ENCODE measurements at regions not wholly inside any gene's neighbourhood (a gene's known extent, or its start where the extent isn't known, plus 50 kb on each side); places are given as distances from the start of the nearest gene placed in this dataset.
A peak's percentile ranks its signal among the peaks of the same experiment; 100 is the strongest.

- CTCF ChIA-PET = no interaction called here
- intact Hi-C loops (cut with micrococcal nuclease) = no loop called here
- Histone ChIP-seq H3K79me2 (ENCODE audit: control insufficient read depth, insufficient read depth, low read length) (no peaks in the 10 kb centered on the region), H3K9me1 (replicated peaks; ENCODE audit: control insufficient read depth, extremely low read depth, insufficient read depth, low read length) (no peaks in the 10 kb centered on the region), H2AFZ (ENCODE audit: low read depth, low read length) (no peak overlapping the region), H3K36me3 (ENCODE audit: control insufficient read depth in 2 of 2, extremely low read depth in 1 of 2, insufficient read depth in 2 of 2, low read length in 2 of 2) (no peaks in the 10 kb centered on the region), H3K4me2 (ENCODE audit: insufficient read depth, low read length) (no peak overlapping the region), H3K27me3 (ENCODE audit: control insufficient read depth in 2 of 2, insufficient read depth in 2 of 2, low read length in 2 of 2) (no peaks in the 10 kb centered on the region), H3K4me1 (ENCODE audit: control insufficient read depth, extremely low read depth, insufficient read depth, low read length) (peaks cover 14% of the 10 kb centered on the region), H3K4me3 (replicated peaks in 1 of 3; ENCODE audit: insufficient read depth in 1 of 3, low read depth in 1 of 3, low read length in 3 of 3) (no peak overlapping the region), H4K20me1 (replicated peaks; ENCODE audit: control insufficient read depth, extremely low read depth, insufficient read depth, low read length) (no peaks in the 10 kb centered on the region), H3K27ac (ENCODE audit: insufficient read depth, low read depth, low read length) (no peak overlapping the region), H3K9me3 (replicated peaks; ENCODE audit: control insufficient read depth, insufficient read depth, low read length) (no peaks in the 10 kb centered on the region), H3K9ac (replicated peaks; ENCODE audit: extremely low read depth, insufficient read depth, low read length) (no peak overlapping the region)
- POLR2A ChIA-PET = no interaction called here
- peak; percentile 11 for DNase-seq (ENCODE audit: low read depth, low spot score)
- TF ChIP-seq EZH2 (IDR thresholded peaks at IDR 0.05; ENCODE audit: borderline replicate concordance, low read depth, low read length, severe bottlenecking) = no peak
- no peak for TF ChIP-seq POLR2AphosphoS5 (IDR thresholded peaks at IDR 0.05; ENCODE audit: insufficient read depth, low read depth, low read length)
- TF ChIP-seq CTCF (IDR thresholded peaks at IDR 0.05; ENCODE audit: extremely low read depth in 1 of 2, insufficient read depth in 1 of 2, low read depth in 1 of 2, low read length in 2 of 2) = no peak
- no peak for TF ChIP-seq JUN (IDR thresholded peaks at IDR 0.05; ENCODE audit: borderline replicate concordance, insufficient read depth, insufficient read length, low read depth)
- no peak for TF ChIP-seq MYC (IDR thresholded peaks at IDR 0.05; ENCODE audit: low read depth, low read length)
- TF ChIP-seq POLR2A (IDR thresholded peaks at IDR 0.05; ENCODE audit: low read depth, low read length) = no peak
- no peak for TF ChIP-seq FOS (IDR thresholded peaks at IDR 0.05; ENCODE audit: borderline replicate concordance, insufficient read depth, low read length)
- TF ChIP-seq MAX (IDR thresholded peaks at IDR 0.05; ENCODE audit: insufficient read depth, insufficient read length) = no peak
- TF ChIP-seq GATA2 (IDR thresholded peaks at IDR 0.05; ENCODE audit: insufficient read depth, insufficient read length, low read depth, low read length) = no peak
- FAIRE-seq = no peak
- no TSS peak for BruUV-seq (replicated peaks)
- dilution Hi-C loops (cut with MboI; ENCODE audit: extremely low pct_ligation_motif_present, low sequenced_read_pairs) = no loop called here
Measured at GRCh38 chr21:28794371-28794851, 198.3 kb downstream of the LTN1 start.
